ENCODE measurements at regions not wholly inside any gene's neighbourhood (a gene's known extent, or its start where the extent isn't known, plus 50 kb on each side); places are given as distances from the start of the nearest gene placed in this dataset.

GRCh38 chr9:117775591-117775990, 71.4 kb downstream of the TLR4 start:
- Histone ChIP-seq H2AFZ (ENCODE audit: low read length) (no peak overlapping the region), H3K27me3 (ENCODE audit: insufficient read depth, low read length, poor library complexity, severe bottlenecking) (no peaks in the 10 kb centered on the region), H3K36me3 (ENCODE audit: insufficient read depth, low read length) (no peaks in the 10 kb centered on the region), H4K20me1 (ENCODE audit: insufficient read depth, low read length, poor library complexity, severe bottlenecking) (no peaks in the 10 kb centered on the region), H3K9ac (ENCODE audit: low read depth, low read length, poor library complexity, severe bottlenecking) (no peak overlapping the region), H3K79me2 (ENCODE audit: insufficient read depth, low read length) (no peaks in the 10 kb centered on the region), H3K9me2 (replicated peaks; ENCODE audit: low read depth, low read length) (no peaks in the 10 kb centered on the region), H3K4me3 (ENCODE audit: low read length, poor library complexity, severe bottlenecking) (no peak overlapping the region), H3F3A (ENCODE audit: low read depth) (no peaks in the 10 kb centered on the region), H3K9me3 (ENCODE audit: insufficient read depth, low read depth, low read length) (no peaks in the 10 kb centered on the region), H3K4me2 (ENCODE audit: low read depth, low read length, poor library complexity, severe bottlenecking) (no peak overlapping the region), H3K4me1 (ENCODE audit: insufficient read depth, low read length, poor library complexity, severe bottlenecking) (no peaks in the 10 kb centered on the region)
- TF ChIP-seq EZH2phosphoT487 (IDR thresholded peaks at IDR 0.05; ENCODE audit: borderline replicate concordance) = no peak
- TF ChIP-seq CTCF (conservative IDR thresholded peaks at IDR 0.05; ENCODE audit: low read length) = no peak

GRCh38 chr9:117777823-117778222, 73.6 kb downstream of the TLR4 start:
- no peaks in the 10 kb centered on the region for H3K79me2 ChIP-seq (ENCODE audit: insufficient read depth, low read length)
- H3K27me3 ChIP-seq (ENCODE audit: insufficient read depth, low read length, poor library complexity, severe bottlenecking) = no peaks in the 10 kb centered on the region
- no peaks in the 10 kb centered on the region for H4K20me1 ChIP-seq (ENCODE audit: insufficient read depth, low read length, poor library complexity, severe bottlenecking)
- TF ChIP-seq CTCF (conservative IDR thresholded peaks at IDR 0.05; ENCODE audit: low read length) = no peak
- H3K9me2 ChIP-seq (replicated peaks; ENCODE audit: low read depth, low read length) = no peaks in the 10 kb centered on the region
- H3K4me3 ChIP-seq (ENCODE audit: low read length, poor library complexity, severe bottlenecking) = no peak overlapping the region
- H3F3A ChIP-seq (ENCODE audit: low read depth) = no peaks in the 10 kb centered on the region
- no peaks in the 10 kb centered on the region for H3K36me3 ChIP-seq (ENCODE audit: insufficient read depth, low read length)
- no peak overlapping the region for H3K4me2 ChIP-seq (ENCODE audit: low read depth, low read length, poor library complexity, severe bottlenecking)
- H2AFZ ChIP-seq (ENCODE audit: low read length) = no peak overlapping the region
- H3K4me1 ChIP-seq (ENCODE audit: insufficient read depth, low read length, poor library complexity, severe bottlenecking) = no peaks in the 10 kb centered on the region
- H3K9me3 ChIP-seq (ENCODE audit: insufficient read depth, low read depth, low read length) = no peaks in the 10 kb centered on the region
- H3K9ac ChIP-seq (ENCODE audit: low read depth, low read length, poor library complexity, severe bottlenecking) = no peak overlapping the region

GRCh38 chr9:117779760-117780159, 75.6 kb downstream of the TLR4 start:
- Histone ChIP-seq H2AFZ (ENCODE audit: low read length) (no peak overlapping the region), H3K4me1 (ENCODE audit: insufficient read depth, low read length, poor library complexity, severe bottlenecking) (peaks cover 6% of the 10 kb centered on the region)

More at GRCh38 chr9:117779760-117780159, 75.6 kb downstream of the TLR4 start:
- no peaks in the 10 kb centered on the region for H3F3A ChIP-seq (ENCODE audit: low read depth)
- no peak for TF ChIP-seq CTCF (conservative IDR thresholded peaks at IDR 0.05; ENCODE audit: low read length)
- no peak for TF ChIP-seq EZH2phosphoT487 (IDR thresholded peaks at IDR 0.05; ENCODE audit: borderline replicate concordance)
- H3K36me3 ChIP-seq (ENCODE audit: insufficient read depth, low read length) = no peaks in the 10 kb centered on the region
- H3K9ac ChIP-seq (ENCODE audit: low read depth, low read length, poor library complexity, severe bottlenecking) = no peak overlapping the region
- no peaks in the 10 kb centered on the region for H3K9me3 ChIP-seq (ENCODE audit: insufficient read depth, low read depth, low read length)
- no peaks in the 10 kb centered on the region for H3K79me2 ChIP-seq (ENCODE audit: insufficient read depth, low read length)
- H3K4me3 ChIP-seq (ENCODE audit: low read length, poor library complexity, severe bottlenecking) = no peak overlapping the region
- no peaks in the 10 kb centered on the region for H3K9me2 ChIP-seq (replicated peaks; ENCODE audit: low read depth, low read length)
- no peaks in the 10 kb centered on the region for H4K20me1 ChIP-seq (ENCODE audit: insufficient read depth, low read length, poor library complexity, severe bottlenecking)
- no peaks in the 10 kb centered on the region for H3K27me3 ChIP-seq (ENCODE audit: insufficient read depth, low read length, poor library complexity, severe bottlenecking)
- H3K4me2 ChIP-seq (ENCODE audit: low read depth, low read length, poor library complexity, severe bottlenecking) = no peak overlapping the region
